IMR-90 (cell line): ENCODE measurements at regions not wholly inside any gene's neighbourhood (a gene's known extent, or its start where the extent isn't known, plus 50 kb on each side); places are given as distances from the start of the nearest gene placed in this dataset.

Experiments used
- ATAC-seq: fragments of 200-7000 bp; cut with Tn5 transposase; 2 replicates; pipeline ENCODE4 v1.9.1; 2020; ENCODE audit warnings: low read depth, mild to moderate bottlenecking, moderate library complexity
- BruUV-seq: library from RNA; stranded (reverse); fragments of 400-500 nt; replicated peaks from 2 replicates; lab custom pipeline; 2021; lab: Mats Ljungman, UMichigan
- CTCF ChIA-PET: fragments of 300-600 bp; formaldehyde crosslinking; extraction: SDS; loops from one replicate; lab custom pipeline; 2021; ENCODE audit warnings: antibody characterized with exemption; lab: Yijun Ruan, JAX
- POLR2A ChIA-PET: fragments of 300-600 bp; sonication (Branson Sonifier 250); formaldehyde crosslinking; loops from one replicate; lab custom pipeline; 2022; ENCODE audit warnings: antibody characterized with exemption; ENCODE audit not compliant: unreplicated experiment; lab: Charles Lee
- DNase-seq: peaks from one replicate; pipeline ENCODE4 v3.0.0; 2013
- H2AFZ ChIP-seq: replicated peaks from 2 replicates; pipeline ENCODE3; 2013; ENCODE audit warnings: low read length, mild to moderate bottlenecking; ENCODE audit not compliant: poor library complexity
- H2AK5ac ChIP-seq: 2 replicates; pipeline ENCODE4 v1.6.1; 2013; ENCODE audit warnings: low read depth, low read length, inconsistent platforms
- H2AK9ac ChIP-seq: replicated peaks from 2 replicates; pipeline ENCODE3; 2013; ENCODE audit warnings: mild to moderate bottlenecking, low read depth, low read length, moderate library complexity; ENCODE audit not compliant: poor library complexity
- H2BK120ac ChIP-seq: 2 replicates; pipeline ENCODE4 v1.6.1; 2013; ENCODE audit warnings: low read depth, low read length, inconsistent platforms
- H2BK15ac ChIP-seq: 3 replicates; pipeline ENCODE4 v1.6.1; 2013; ENCODE audit warnings: low read depth, low read length, inconsistent platforms
- H2BK20ac ChIP-seq: 2 replicates; pipeline ENCODE4 v1.6.1; 2013; ENCODE audit warnings: low read depth, mild to moderate bottlenecking, inconsistent platforms, low read length, moderate library complexity
- H2BK5ac ChIP-seq: 2 replicates; pipeline ENCODE4 v1.6.1; 2013; ENCODE audit warnings: mild to moderate bottlenecking, low read depth, low read length, inconsistent platforms; ENCODE audit not compliant: poor library complexity, severe bottlenecking
- H3K14ac ChIP-seq: replicated peaks from 2 replicates; pipeline ENCODE4 v1.6.1; 2013; ENCODE audit warnings: low read depth, low read length, inconsistent platforms
- H3K18ac ChIP-seq: 2 replicates; pipeline ENCODE4 v1.6.1; 2013; ENCODE audit warnings: low read depth, low read length, control low read depth
- H3K23ac ChIP-seq: 2 replicates; pipeline ENCODE4 v1.6.1; 2013; ENCODE audit warnings: low read depth, low read length, inconsistent platforms
- H3K27ac ChIP-seq: 2 replicates; pipeline ENCODE4 v1.5.1; 2013; ENCODE audit warnings: mild to moderate bottlenecking, control low read depth, low read length; ENCODE audit not compliant: insufficient read depth
- H3K27me3 ChIP-seq: 2 replicates; pipeline ENCODE4 v1.6.1; 2013; ENCODE audit warnings: low read length; ENCODE audit not compliant: control insufficient read depth, insufficient read depth
- H3K36me3 ChIP-seq: 2 replicates; pipeline ENCODE4 v1.6.1; 2013; ENCODE audit warnings: low read length, mixed read lengths; ENCODE audit not compliant: control insufficient read depth, insufficient read depth
- H3K4ac ChIP-seq: 2 replicates; pipeline ENCODE4 v1.6.1; 2013; ENCODE audit warnings: low read depth, low read length, inconsistent platforms
- H3K4me1 ChIP-seq: 2 replicates; pipeline ENCODE4 v1.6.1; 2013; ENCODE audit warnings: low read length, mixed read lengths; ENCODE audit not compliant: control insufficient read depth, insufficient read depth
- H3K4me2 ChIP-seq: 2 replicates; pipeline ENCODE4 v1.6.1; 2013; ENCODE audit warnings: low read depth, mild to moderate bottlenecking, control low read depth, low read length, moderate library complexity
- H3K4me3 ChIP-seq: 2 replicates; pipeline ENCODE4 v1.5.1; 2013; ENCODE audit warnings: low read depth, mild to moderate bottlenecking, control low read depth, low read length, moderate library complexity; ENCODE audit not compliant: insufficient read depth
- H3K56ac ChIP-seq: 2 replicates; pipeline ENCODE4 v1.6.1; 2013; ENCODE audit warnings: low read length, inconsistent platforms; ENCODE audit not compliant: insufficient read depth; ENCODE audit errors: extremely low read depth
- H3K79me1 ChIP-seq, 2 experiments: 2 replicates each; pipeline ENCODE4 v1.6.1; 2013; ENCODE audit warnings: low read length in 2 of 2, inconsistent platforms in 1 of 2, low read depth in 1 of 2
- H3K9ac ChIP-seq: 2 replicates; pipeline ENCODE4 v1.6.1; 2013; ENCODE audit warnings: low read depth, low read length, control low read depth
- H3K9me1 ChIP-seq: 2 replicates; pipeline ENCODE4 v1.6.1; 2013; ENCODE audit warnings: low read length, inconsistent platforms; ENCODE audit not compliant: insufficient read depth
- H3K9me3 ChIP-seq: 2 replicates; pipeline ENCODE4 v1.6.1; 2013; ENCODE audit warnings: low read length; ENCODE audit not compliant: control insufficient read depth, insufficient read depth
- H4K20me1 ChIP-seq: 2 replicates; pipeline ENCODE4 v1.6.1; 2013; ENCODE audit warnings: low read length, inconsistent platforms; ENCODE audit not compliant: insufficient read depth
- H4K5ac ChIP-seq: 2 replicates; pipeline ENCODE4 v1.6.1; 2013; ENCODE audit warnings: mild to moderate bottlenecking, low read depth, low read length, control low read depth
- H4K8ac ChIP-seq, 2 experiments: 2 replicates each; pipeline ENCODE4 v1.6.1; 2013; ENCODE audit warnings: low read depth in 2 of 2, low read length in 2 of 2, control low read depth in 1 of 2, inconsistent platforms in 1 of 2
- H4K91ac ChIP-seq: 2 replicates; pipeline ENCODE4 v1.6.1; 2013; ENCODE audit warnings: low read depth, low read length, inconsistent platforms; ENCODE audit not compliant: insufficient read depth
- BHLHE40 ChIP-seq: fragments of 150-350 bp; IDR thresholded peaks from 2 replicates; pipeline ENCODE4 v1.6.1; 2016; ENCODE audit warnings: mild to moderate bottlenecking, low read depth, low read length
- CEBPB ChIP-seq: IDR thresholded peaks from 2 replicates; pipeline ENCODE4 v1.6.1; 2012; ENCODE audit warnings: low read depth, low read length, improper control_type of control experiment
- CHD1 ChIP-seq: IDR thresholded peaks from 2 replicates; pipeline ENCODE4 v1.6.1; 2012; ENCODE audit warnings: low read depth, low read length, improper control_type of control experiment
- ELK1 ChIP-seq: fragments of 150-350 bp; IDR thresholded peaks from 2 replicates; pipeline ENCODE4 v1.6.1; 2016; ENCODE audit warnings: low read depth, mild to moderate bottlenecking, low read length, moderate library complexity, borderline replicate concordance
- FOS ChIP-seq: fragments of 150-350 bp; IDR thresholded peaks from 2 replicates; pipeline ENCODE4 v1.6.1; 2016; ENCODE audit warnings: low read depth, low read length
- MAFK ChIP-seq: IDR thresholded peaks from 2 replicates; pipeline ENCODE4 v1.6.1; 2012; ENCODE audit warnings: low read depth, low read length, improper control_type of control experiment
- MAZ ChIP-seq: IDR thresholded peaks from 2 replicates; pipeline ENCODE4 v1.6.1; 2012; ENCODE audit warnings: low read depth, mild to moderate bottlenecking, low read length, improper control_type of control experiment, moderate library complexity, borderline replicate concordance
- MXI1 ChIP-seq: IDR thresholded peaks from 2 replicates; pipeline ENCODE4 v1.6.1; 2012; ENCODE audit warnings: low read depth, mild to moderate bottlenecking, low read length, moderate library complexity, borderline replicate concordance
- POLR2A ChIP-seq: IDR thresholded peaks from 2 replicates; pipeline ENCODE4 v1.6.1; 2012; ENCODE audit warnings: mild to moderate bottlenecking, low read depth, low read length
- RAD21 ChIP-seq: IDR thresholded peaks from 2 replicates; pipeline ENCODE4 v1.6.1; 2012; ENCODE audit warnings: low read length, improper control_type of control experiment
- RCOR1 ChIP-seq: IDR thresholded peaks from 2 replicates; pipeline ENCODE4 v1.6.1; 2012; ENCODE audit warnings: mild to moderate bottlenecking, low read length, improper control_type of control experiment; ENCODE audit not compliant: insufficient replicate concordance
- RFX5 ChIP-seq: IDR thresholded peaks from 2 replicates; pipeline ENCODE4 v1.8.0; 2012; ENCODE audit warnings: low read depth, mild to moderate bottlenecking, low read length, moderate library complexity
- SMC3 ChIP-seq: fragments of 150-350 bp; IDR thresholded peaks from 2 replicates; pipeline ENCODE4 v1.6.1; 2016; ENCODE audit warnings: low read depth, mild to moderate bottlenecking, antibody characterized with exemption, low read length, moderate library complexity
- USF2 ChIP-seq: fragments of 150-350 bp; IDR thresholded peaks from 2 replicates; pipeline ENCODE4 v1.6.1; 2017; ENCODE audit warnings: mild to moderate bottlenecking, antibody characterized with exemption, low read length, low read depth
- WGBS, 2 experiments: methylation state at CpG; one replicate each; pipeline versions ENCODE4 v1.1.5 to v1.1.7; 2013; ENCODE audit warnings: missing lambda C conversion rate in 2 of 2; ENCODE audit not compliant: insufficient read length in 1 of 2; ENCODE audit errors: extremely low coverage in 2 of 2; 5-methylcytosine and 5-hydroxymethylcytosine counted together
- dilution Hi-C: fragments of 300-500 bp; cut with HindIII; formaldehyde crosslinking; loops from one replicate; pipeline ENCODE4 v1.14.3; 2018; ENCODE audit warnings: low sequenced_read_pairs; ENCODE audit not compliant: unreplicated experiment
- in situ Hi-C: fragments of 300-500 bp; cut with MboI; formaldehyde crosslinking; loops from 3 replicates; pipeline ENCODE4 v1.14.3; 2019; ENCODE audit warnings: low sequenced_read_pairs, inconsistent platforms, mixed read lengths
- intact Hi-C: fragments of 100-400 bp; cut with micrococcal nuclease; formaldehyde crosslinking; loops from 2 replicates; pipeline ENCODE4 v1.10.0; 2022

- H4K91ac ChIP-seq: no peak overlapping the region
- no peak overlapping the region for H2AFZ ChIP-seq
- no peak overlapping the region for H2BK5ac ChIP-seq
- no peak overlapping the region for H3K18ac ChIP-seq
- H3K4me2 ChIP-seq: no peak overlapping the region
- H2BK15ac ChIP-seq: no peak overlapping the region
- H3K9me3 ChIP-seq: 0 out of 2 replicates have a peak, but pooled peaks cover 2% of the 10 kb centered on the region
- H4K5ac ChIP-seq: no peak overlapping the region
- TF ChIP-seq BHLHE40: no peak
- no peak for TF ChIP-seq RAD21
- no peak for TF ChIP-seq MAFK
- no peak for TF ChIP-seq RFX5
- no peak for TF ChIP-seq FOS
- TF ChIP-seq CHD1: no peak
- TF ChIP-seq RCOR1: no peak
- no peak for TF ChIP-seq POLR2A
- TF ChIP-seq USF2: no peak
- TF ChIP-seq MAZ: no peak
- TF ChIP-seq MXI1: no peak
- no peak for TF ChIP-seq ELK1
- TF ChIP-seq CEBPB: no peak
- TF ChIP-seq SMC3: no peak
- no peak overlapping the region for H3K9ac ChIP-seq
- H3K27me3 ChIP-seq: no peaks in the 10 kb centered on the region
- no TSS peak for BruUV-seq
- no peaks in the 10 kb centered on the region for H3K79me1 ChIP-seq
- H3K4me1 ChIP-seq: no peaks in the 10 kb centered on the region
- in situ Hi-C loops (no loop called here), intact Hi-C loops (no loop called here), dilution Hi-C loops (no loop called here)
- H3K14ac ChIP-seq: no peak overlapping the region
- POLR2A ChIA-PET: no interaction called here
- H3K56ac ChIP-seq: no peak overlapping the region
- H4K20me1 ChIP-seq: no peaks in the 10 kb centered on the region
- H3K4ac ChIP-seq: no peak overlapping the region
- CTCF ChIA-PET: no interaction called here
- H3K23ac ChIP-seq: no peak overlapping the region
- WGBS, 2 experiments: 60% methylated on average over 1 of the region's 4 CpGs; no CpG with 5 or more reads in 1 of the 2 experiments
- no peaks in the 10 kb centered on the region for H3K9me1 ChIP-seq
- no peak overlapping the region for H4K8ac ChIP-seq
- no peak overlapping the region for H2AK9ac ChIP-seq
- no peak overlapping the region for H2BK20ac ChIP-seq
- no peak overlapping the region for H3K27ac ChIP-seq
- no peak overlapping the region for H3K4me3 ChIP-seq
- H2BK120ac ChIP-seq: no peak overlapping the region
- no peaks in the 10 kb centered on the region for H3K36me3 ChIP-seq
- no peak overlapping the region for H2AK5ac ChIP-seq
- DNase-seq: no peak
- no peak for ATAC-seq
Measured at GRCh38 chr1:106458866-106459265, 597.6 kb upstream of the PRMT6 start.
